22Rv1 (cell line): ENCODE measurements at regions not wholly inside any gene's neighbourhood (a gene's known extent, or its start where the extent isn't known, plus 50 kb on each side); places are given as distances from the start of the nearest gene placed in this dataset.

Source experiments
- H3K27ac ChIP-seq: fragments of 450-650 bp; 2 replicates; pipeline ENCODE4 v1.5.1; 2017
- CTCF ChIP-seq: fragments of 450-650 bp; IDR thresholded peaks from 2 replicates; pipeline ENCODE4 v1.5.1; 2017; ENCODE audit warnings: mild to moderate bottlenecking
- ZFX ChIP-seq: fragments of 450-650 bp; IDR thresholded peaks from 2 replicates; pipeline ENCODE4 v1.6.1; 2017; ENCODE audit warnings: antibody characterized with exemption, borderline replicate concordance

DNA sequence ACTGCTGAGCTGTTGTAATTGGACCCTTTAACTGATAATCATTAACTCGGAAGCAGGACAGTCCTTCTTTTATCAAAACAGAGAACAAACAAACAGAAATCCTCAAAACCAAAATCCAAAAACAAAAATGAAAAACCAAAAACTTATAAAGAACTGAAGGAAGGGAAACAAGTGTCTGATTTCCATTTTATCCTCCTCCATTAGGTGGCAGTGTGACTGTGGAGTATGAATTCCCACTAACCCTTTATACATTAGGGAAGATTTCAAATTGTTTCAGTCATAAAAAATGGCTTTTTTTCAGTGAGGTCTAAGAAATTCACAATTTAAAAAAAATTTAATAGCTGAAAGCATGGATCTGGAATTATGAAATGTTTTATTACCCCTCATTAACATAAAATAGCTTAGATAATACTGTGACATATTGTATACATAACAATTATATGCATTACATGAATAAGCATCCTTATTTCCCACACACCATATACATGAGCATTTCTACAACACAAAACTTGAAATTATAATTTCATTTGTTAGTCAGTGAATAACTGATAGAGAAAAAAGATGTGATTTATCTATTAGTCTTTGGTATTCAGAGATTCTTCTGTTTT lies 1074.3 kb upstream of the PCDH9 start:
- no peak for TF ChIP-seq ZFX
- TF ChIP-seq CTCF = peak; percentile 80
- H3K27ac ChIP-seq = no peak overlapping the region

- no peak overlapping the region for H3K27ac ChIP-seq
- TF ChIP-seq CTCF (no peak), ZFX (no peak)
These were observed 1063.5 kb upstream of the PCDH9 start for GRCh38 chr13:68293631-68294030.

- TF ChIP-seq CTCF = no peak
- no peak for TF ChIP-seq ZFX
- H3K27ac ChIP-seq = no peak overlapping the region
These were observed 1062.5 kb upstream of the PCDH9 start for GRCh38 chr13:68292601-68293000.

- TF ChIP-seq CTCF (no peak), ZFX (no peak)
- H3K27ac ChIP-seq = no peak overlapping the region
These were observed 1061.5 kb upstream of the PCDH9 start for GRCh38 chr13:68291595-68291994.

DNA sequence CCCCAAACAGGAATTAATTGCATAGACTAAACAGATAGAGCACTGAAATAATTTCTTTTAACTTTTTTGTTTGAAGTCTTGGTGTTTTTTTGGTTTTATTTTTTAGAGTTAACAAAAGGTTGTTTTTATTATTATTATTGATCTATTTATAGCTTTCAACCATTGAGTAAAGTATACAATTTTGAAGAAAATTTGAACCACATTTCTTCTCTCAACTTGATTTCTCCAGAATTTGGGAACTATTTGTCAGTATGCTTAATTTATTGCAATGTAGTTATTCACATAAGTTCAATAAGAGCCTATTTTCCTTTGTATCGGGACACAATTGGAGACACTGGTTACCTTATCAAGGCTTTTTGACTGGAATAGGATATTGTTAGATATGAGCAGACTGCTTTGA lies 1045.6 kb upstream of the PCDH9 start:
- no peak for TF ChIP-seq CTCF
- no peak for TF ChIP-seq ZFX
- no peak overlapping the region for H3K27ac ChIP-seq

GRCh38 chr13:68272652-68273051 lies 1042.5 kb upstream of the PCDH9 start:
- TF ChIP-seq CTCF (no peak), ZFX (no peak)
- no peak overlapping the region for H3K27ac ChIP-seq

DNA sequence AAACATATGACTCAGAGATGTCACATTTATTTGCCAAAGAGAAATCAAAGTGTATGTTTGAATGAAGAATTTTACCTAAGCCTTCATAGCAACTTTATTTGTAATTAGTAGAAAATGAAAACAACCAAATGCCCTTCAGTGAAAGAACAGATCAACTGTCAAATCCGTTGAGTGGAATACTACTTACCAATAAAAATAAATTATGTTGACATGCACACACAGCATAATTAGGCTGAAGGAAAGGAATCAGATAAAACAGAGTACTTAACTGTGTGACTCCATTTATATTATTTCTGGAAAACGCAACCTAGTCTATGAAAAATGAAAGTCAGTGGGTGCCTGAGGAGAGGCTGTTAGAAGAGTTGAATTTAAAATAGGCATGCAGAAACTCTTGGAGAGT lies 1034.6 kb upstream of the PCDH9 start:
- TF ChIP-seq CTCF = no peak
- TF ChIP-seq ZFX = no peak

More for the DNA sequence above, 1034.6 kb upstream of the PCDH9 start:
- no peak overlapping the region for H3K27ac ChIP-seq
